Suppressor macrophage treated with lipopolysaccharide for 1 hour (primary cell): ENCODE measurements at regions not wholly inside any gene's neighbourhood (a gene's known extent, or its start where the extent isn't known, plus 50 kb on each side); places are given as distances from the start of the nearest gene placed in this dataset.

ENCODE experiments used
- DNase-seq, 3 donors: peaks; one replicate each; pipeline ENCODE4 v3.0.0-alpha.2; 2020 to 2022

GRCh38 chr5:113917997-113918396 lies 404.5 kb downstream of the YTHDC2 start:
- DNase-seq: no peak

- no peak for DNase-seq
Observed at GRCh38 chr5:113922343-113922742, 408.8 kb downstream of the YTHDC2 start.

- DNase-seq: no peak
Observed at GRCh38 chr5:113935453-113935852, 422.0 kb downstream of the YTHDC2 start.

GRCh38 chr5:113937301-113937700 lies 423.8 kb downstream of the YTHDC2 start:
- no peak for DNase-seq

GRCh38 chr5:113939988-113940387 lies 421.9 kb upstream of the KCNN2 start:
- DNase-seq: no peak

- DNase-seq: no peak
Observed at GRCh38 chr5:113950186-113950585, 411.7 kb upstream of the KCNN2 start.

- DNase-seq: no peak
Observed at GRCh38 chr5:113965225-113965624, 396.6 kb upstream of the KCNN2 start.

GRCh38 chr5:113969901-113970300 lies 392.0 kb upstream of the KCNN2 start:
- no peak for DNase-seq

- DNase-seq: no peak
Observed at GRCh38 chr5:113971454-113971853, 390.4 kb upstream of the KCNN2 start.

- no peak for DNase-seq
Observed at GRCh38 chr5:113974976-113975375, 386.9 kb upstream of the KCNN2 start.

GRCh38 chr5:113984928-113985327 lies 376.9 kb upstream of the KCNN2 start:
- no peak for DNase-seq

GRCh38 chr5:113985505-113985904 lies 376.4 kb upstream of the KCNN2 start:
- DNase-seq: no peak

- DNase-seq: no peak
Observed at GRCh38 chr5:113989278-113989912, 372.5 kb upstream of the KCNN2 start.

GRCh38 chr5:113989913-113990305 lies 372.0 kb upstream of the KCNN2 start:
- no peak for DNase-seq

- no peak for DNase-seq
Observed at GRCh38 chr5:114001076-114001475, 360.8 kb upstream of the KCNN2 start.

GRCh38 chr5:114006582-114006981 lies 355.3 kb upstream of the KCNN2 start:
- DNase-seq: no peak

- DNase-seq: no peak
Observed at GRCh38 chr5:114007678-114008077, 354.2 kb upstream of the KCNN2 start.

- DNase-seq: no peak
Observed at GRCh38 chr5:114010362-114010761, 351.5 kb upstream of the KCNN2 start.

- DNase-seq: no peak
Observed at GRCh38 chr5:114018186-114018585, 343.7 kb upstream of the KCNN2 start.

- DNase-seq: no peak
Observed at GRCh38 chr5:114038756-114039155, 323.1 kb upstream of the KCNN2 start.

- DNase-seq: no peak
Observed at GRCh38 chr5:114050087-114050486, 311.8 kb upstream of the KCNN2 start.

- no peak for DNase-seq
Observed at GRCh38 chr5:114053372-114053771, 308.5 kb upstream of the KCNN2 start.

GRCh38 chr5:114054594-114054993 lies 307.3 kb upstream of the KCNN2 start:
- DNase-seq: no peak

- DNase-seq: peak in 1 of 3 donors; percentile 1
Observed at GRCh38 chr5:114055318-114056184, 306.3 kb upstream of the KCNN2 start.

- DNase-seq: no peak
Observed at GRCh38 chr5:114056185-114056538, 305.7 kb upstream of the KCNN2 start.
